SK-N-SH (cell line): ENCODE measurements at regions not wholly inside any gene's neighbourhood (a gene's known extent, or its start where the extent isn't known, plus 50 kb on each side); places are given as distances from the start of the nearest gene placed in this dataset.

ENCODE experiments used
- ELF1 ChIP-seq: IDR thresholded peaks from 2 replicates; pipeline ENCODE4 v1.4.0; 2012
- EP300 ChIP-seq, 2 experiments: IDR thresholded peaks; 2 replicates each; pipeline versions ENCODE4 v1.4.0 to v1.6.1; 2012; ENCODE audit warnings: borderline replicate concordance in 1 of 2, low read depth in 1 of 2, low read length in 1 of 2
- EZH2phosphoT487 ChIP-seq: fragments of 200-600 bp; sonication (generic); IDR thresholded peaks from 2 replicates; pipeline ENCODE4 v1.6.1; 2017; ENCODE audit warnings: low read depth, mixed run types, mild to moderate bottlenecking, antibody characterized with exemption, moderate library complexity, borderline replicate concordance
- FOXJ3 ChIP-seq: sonication (generic); formaldehyde crosslinking; IDR thresholded peaks from 2 replicates; pipeline ENCODE4 v1.5.1; 2020; ENCODE audit warnings: mild to moderate bottlenecking, missing genetic modification reagents
- FOXM1 ChIP-seq: IDR thresholded peaks from 2 replicates; pipeline ENCODE4 v1.4.0; 2012; ENCODE audit warnings: low read depth, mild to moderate bottlenecking
- GABPA ChIP-seq: IDR thresholded peaks from 2 replicates; pipeline ENCODE4 v1.4.0; 2012; ENCODE audit warnings: low read depth, mild to moderate bottlenecking
- GATA2 ChIP-seq: sonication (generic); formaldehyde crosslinking; IDR thresholded peaks from 2 replicates; pipeline ENCODE4 v1.5.0; 2020; ENCODE audit warnings: mild to moderate bottlenecking, missing genetic modification reagents
- IRF3 ChIP-seq: fragments of 150-350 bp; IDR thresholded peaks from 2 replicates; pipeline ENCODE4 v1.6.1; 2016; ENCODE audit warnings: mild to moderate bottlenecking, low read depth, low read length
- MEF2A ChIP-seq: IDR thresholded peaks from 2 replicates; pipeline ENCODE4 v1.4.0; 2012; ENCODE audit warnings: low read depth, borderline replicate concordance
- MXI1 ChIP-seq: IDR thresholded peaks from 2 replicates; pipeline ENCODE4 v1.6.1; 2012; ENCODE audit warnings: mild to moderate bottlenecking, low read depth, low read length, improper control_type of control experiment
- NRF1 ChIP-seq: IDR thresholded peaks from 2 replicates; pipeline ENCODE4 v1.6.1; 2012; ENCODE audit warnings: low read depth, mild to moderate bottlenecking, low read length
- RAD21 ChIP-seq: IDR thresholded peaks from 2 replicates; pipeline ENCODE4 v1.6.1; 2012; ENCODE audit warnings: mild to moderate bottlenecking, low read length
- REST ChIP-seq: IDR thresholded peaks from 2 replicates; pipeline ENCODE4 v1.6.1; 2012; ENCODE audit warnings: mild to moderate bottlenecking, low read depth, low read length, moderate library complexity
- RFX5 ChIP-seq: IDR thresholded peaks from 2 replicates; pipeline ENCODE4 v1.6.1; 2012; ENCODE audit warnings: mild to moderate bottlenecking, improper control_type of control experiment, low read length
- SMC3 ChIP-seq: IDR thresholded peaks from 2 replicates; pipeline ENCODE4 v1.6.1; 2012; ENCODE audit warnings: low read depth, low read length, improper control_type of control experiment
- TAF1 ChIP-seq: IDR thresholded peaks from 2 replicates; pipeline ENCODE4 v1.6.1; 2012; ENCODE audit warnings: low read depth, mild to moderate bottlenecking, low read length, moderate library complexity, borderline replicate concordance
- TEAD4 ChIP-seq: IDR thresholded peaks from 2 replicates; pipeline ENCODE4 v1.4.0; 2012; ENCODE audit warnings: mild to moderate bottlenecking, borderline replicate concordance; ENCODE audit not compliant: insufficient read depth
- USF1 ChIP-seq: IDR thresholded peaks from 2 replicates; pipeline ENCODE4 v1.4.0; 2012; ENCODE audit warnings: low read depth, borderline replicate concordance
- TF ChIP-seq, protein P1 (sequence below): IDR thresholded peaks from 2 replicates; pipeline ENCODE4 v1.4.0; 2012; ENCODE audit warnings: low read depth, borderline replicate concordance
- TF ChIP-seq, protein P2 (sequence below): IDR thresholded peaks from 2 replicates; pipeline ENCODE4 v1.4.0; 2012; ENCODE audit warnings: low read depth

DNA sequence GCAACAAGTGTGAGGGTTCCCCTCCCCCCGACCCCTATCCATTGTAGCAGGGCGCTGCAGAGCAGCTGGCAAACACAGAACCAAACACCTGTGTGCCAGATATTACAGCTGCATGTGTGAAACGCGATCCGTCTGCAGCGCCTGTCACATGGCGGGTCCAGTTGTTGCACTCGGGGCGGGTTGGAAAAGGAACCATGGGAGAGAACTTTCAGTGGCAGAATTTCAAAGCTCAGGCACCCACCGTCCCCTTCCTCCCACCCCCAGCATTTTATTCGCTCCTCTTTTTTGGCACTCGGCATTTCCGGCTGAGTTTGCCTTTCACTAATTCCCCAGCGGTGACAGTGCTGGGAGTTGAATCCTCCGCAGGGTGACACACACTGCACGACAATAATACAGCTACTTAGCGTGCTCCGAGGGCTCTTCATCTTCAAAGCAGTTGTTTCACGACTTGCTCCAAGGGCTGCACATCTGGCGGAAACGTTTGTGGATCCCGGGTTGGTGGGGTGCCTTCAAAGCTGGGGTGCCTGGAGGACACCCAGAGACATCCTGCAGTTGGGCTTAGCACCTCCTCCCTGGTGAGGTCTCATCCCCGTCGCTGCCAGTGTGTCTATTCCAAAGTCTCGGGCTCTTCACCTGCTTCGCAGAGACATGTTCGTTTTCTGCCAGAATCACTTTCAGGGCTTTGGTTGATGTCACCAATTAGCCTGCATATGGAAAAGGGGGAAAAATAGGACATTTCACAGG lies 180.7 kb downstream of the ZBTB18 start (continued):
- TF ChIP-seq, protein P1, sequence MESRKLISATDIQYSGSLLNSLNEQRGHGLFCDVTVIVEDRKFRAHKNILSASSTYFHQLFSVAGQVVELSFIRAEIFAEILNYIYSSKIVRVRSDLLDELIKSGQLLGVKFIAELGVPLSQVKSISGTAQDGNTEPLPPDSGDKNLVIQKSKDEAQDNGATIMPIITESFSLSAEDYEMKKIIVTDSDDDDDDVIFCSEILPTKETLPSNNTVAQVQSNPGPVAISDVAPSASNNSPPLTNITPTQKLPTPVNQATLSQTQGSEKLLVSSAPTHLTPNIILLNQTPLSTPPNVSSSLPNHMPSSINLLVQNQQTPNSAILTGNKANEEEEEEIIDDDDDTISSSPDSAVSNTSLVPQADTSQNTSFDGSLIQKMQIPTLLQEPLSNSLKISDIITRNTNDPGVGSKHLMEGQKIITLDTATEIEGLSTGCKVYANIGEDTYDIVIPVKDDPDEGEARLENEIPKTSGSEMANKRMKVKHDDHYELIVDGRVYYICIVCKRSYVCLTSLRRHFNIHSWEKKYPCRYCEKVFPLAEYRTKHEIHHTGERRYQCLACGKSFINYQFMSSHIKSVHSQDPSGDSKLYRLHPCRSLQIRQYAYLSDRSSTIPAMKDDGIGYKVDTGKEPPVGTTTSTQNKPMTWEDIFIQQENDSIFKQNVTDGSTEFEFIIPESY: no peak
- TF ChIP-seq MXI1 (peak; percentile 33; the same call in 1 of the 2 replicates), IRF3 (no peak), RAD21 (no peak), GATA2 (CRISPR knock-in tag) (no peak), EZH2phosphoT487 (no peak), TAF1 (no peak), REST (no peak), MEF2A (no peak), USF1 (no peak; the same call in 1 of the 2 replicates), EP300 (IDR thresholded peaks at IDR 0.05; ENCODE audit: borderline replicate concordance in 1 of 2, low read depth in 1 of 2, low read length in 1 of 2) (no peak), SMC3 (no peak), RFX5 (no peak), NRF1 (no peak), ELF1 (no peak), GABPA (no peak), FOXJ3 (no peak), FOXM1 (no peak), TEAD4 (no peak)
- TF ChIP-seq, protein P2, sequence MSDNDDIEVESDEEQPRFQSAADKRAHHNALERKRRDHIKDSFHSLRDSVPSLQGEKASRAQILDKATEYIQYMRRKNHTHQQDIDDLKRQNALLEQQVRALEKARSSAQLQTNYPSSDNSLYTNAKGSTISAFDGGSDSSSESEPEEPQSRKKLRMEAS: 0 out of 2 replicates have a peak, but pooled peaks have one; percentile 17
